SK-N-SH (cell line): ENCODE measurements at regions not wholly inside any gene's neighbourhood (a gene's known extent, or its start where the extent isn't known, plus 50 kb on each side); places are given as distances from the start of the nearest gene placed in this dataset.

Experiments
- CTCF ChIP-seq: fragments of 200-600 bp; sonication (generic); IDR thresholded peaks from 2 replicates; pipeline ENCODE4 v1.6.1; 2017; ENCODE audit warnings: antibody characterized with exemption, mild to moderate bottlenecking, moderate library complexity
- RCOR1 ChIP-seq: fragments of 150-350 bp; IDR thresholded peaks from 2 replicates; pipeline ENCODE4 v1.6.1; 2017; ENCODE audit warnings: antibody characterized with exemption, low read length
- SIN3A ChIP-seq: IDR thresholded peaks from 2 replicates; pipeline ENCODE4 v1.6.1; 2012; ENCODE audit warnings: low read depth, mild to moderate bottlenecking, low read length, moderate library complexity, borderline replicate concordance
- TAF1 ChIP-seq: IDR thresholded peaks from 2 replicates; pipeline ENCODE4 v1.6.1; 2012; ENCODE audit warnings: low read depth, mild to moderate bottlenecking, low read length, moderate library complexity, borderline replicate concordance
- USF2 ChIP-seq: fragments of 150-350 bp; IDR thresholded peaks from 2 replicates; pipeline ENCODE4 v1.6.1; 2017; ENCODE audit warnings: antibody characterized with exemption, low read length, low read depth, borderline replicate concordance

- TF ChIP-seq CTCF (no peak), RCOR1 (no peak), TAF1 (no peak), SIN3A (no peak), USF2 (no peak)
Measured at GRCh38 chr13:84132491-84132890, 250.2 kb upstream of the SLITRK1 start.
